PC-3 (cell line): ENCODE measurements at regions not wholly inside any gene's neighbourhood (a gene's known extent, or its start where the extent isn't known, plus 50 kb on each side); places are given as distances from the start of the nearest gene placed in this dataset.

ENCODE experiments used
- ATAC-seq: fragments of 200-7000 bp; cut with Tn5 transposase; 2 replicates; pipeline ENCODE4 v1.9.1; 2020; ENCODE audit warnings: mild to moderate bottlenecking, moderate library complexity
- BruUV-seq: library from RNA; stranded (reverse); fragments of 400-500 nt; replicated peaks from 2 replicates; lab custom pipeline; 2021; lab: Mats Ljungman, UMichigan
- CTCF ChIA-PET: fragments of 300-600 bp; sonication (Branson Sonifier 250); formaldehyde crosslinking; loops from one replicate; lab custom pipeline; 2022; ENCODE audit warnings: antibody characterized with exemption; lab: Charles Lee
- POLR2A ChIA-PET: fragments of 300-600 bp; sonication (Branson Sonifier 250); formaldehyde crosslinking; loops from one replicate; lab custom pipeline; 2022; ENCODE audit warnings: antibody characterized with exemption; ENCODE audit not compliant: unreplicated experiment; lab: Charles Lee
- DNase-seq: peaks from one replicate; pipeline ENCODE4 v3.0.0-alpha.2; 2015
- H2AFZ ChIP-seq: fragments of 300-600 bp; sonication (generic); 2 replicates; pipeline ENCODE4 v1.6.0; 2016; ENCODE audit warnings: antibody characterized with exemption, low read length
- H3F3A ChIP-seq: fragments of 300-600 bp; sonication (generic); one replicate; pipeline ENCODE4 v1.6.0; 2017; ENCODE audit warnings: antibody characterized with exemption, low read length, control low read depth, mild to moderate bottlenecking; ENCODE audit not compliant: unreplicated experiment
- H3K27ac ChIP-seq: fragments of 300-600 bp; sonication (generic); 2 replicates; pipeline ENCODE4 v1.5.1; 2016; ENCODE audit warnings: mild to moderate bottlenecking, low read length
- H3K27me3 ChIP-seq: fragments of 300-600 bp; sonication (generic); 2 replicates; pipeline ENCODE4 v1.6.1; 2016; ENCODE audit warnings: low read length, mixed read lengths
- H3K36me3 ChIP-seq: fragments of 300-600 bp; sonication (generic); 2 replicates; pipeline ENCODE4 v1.6.1; 2016; ENCODE audit warnings: low read depth, mixed run types, low read length, mixed read lengths
- H3K4me1 ChIP-seq: fragments of 300-600 bp; sonication (generic); 2 replicates; pipeline ENCODE4 v1.5.1; 2016; ENCODE audit warnings: low read length; ENCODE audit not compliant: insufficient read depth
- H3K4me2 ChIP-seq: fragments of 300-600 bp; sonication (generic); 2 replicates; pipeline ENCODE4 v1.6.0; 2016; ENCODE audit warnings: low read length
- H3K4me3 ChIP-seq: fragments of 300-600 bp; sonication (generic); 2 replicates; pipeline ENCODE4 v1.5.1; 2016; ENCODE audit warnings: mild to moderate bottlenecking, low read length, mixed read lengths
- H3K79me2 ChIP-seq: fragments of 300-600 bp; sonication (generic); 2 replicates; pipeline ENCODE4 v1.6.1; 2017; ENCODE audit warnings: low read length, mixed read lengths
- H3K9ac ChIP-seq: fragments of 300-600 bp; sonication (generic); 2 replicates; pipeline ENCODE4 v1.6.0; 2016; ENCODE audit warnings: mild to moderate bottlenecking, low read length
- H3K9me2 ChIP-seq: fragments of 300-600 bp; sonication (generic); replicated peaks from 2 replicates; pipeline ENCODE4 v1.6.1; 2016; ENCODE audit warnings: mixed run types, low read length, mixed read lengths
- H3K9me3 ChIP-seq: fragments of 300-600 bp; sonication (generic); 2 replicates; pipeline ENCODE4 v1.6.1; 2016; ENCODE audit warnings: low read length, mixed read lengths
- H4K20me1 ChIP-seq: fragments of 300-600 bp; sonication (generic); 2 replicates; pipeline ENCODE4 v1.6.1; 2016; ENCODE audit warnings: low read length, mixed read lengths
- EZH2 ChIP-seq: fragments of 300-600 bp; sonication (generic); IDR thresholded peaks from one replicate; pipeline ENCODE4 v1.6.1; 2017; ENCODE audit warnings: antibody characterized with exemption, mild to moderate bottlenecking, low read length; ENCODE audit not compliant: unreplicated experiment
- EZH2phosphoT487 ChIP-seq: fragments of 300-600 bp; sonication (generic); IDR thresholded peaks from 2 replicates; pipeline ENCODE4 v1.6.1; 2018; ENCODE audit warnings: mild to moderate bottlenecking, antibody characterized with exemption, low read length, borderline replicate concordance
- intact Hi-C: fragments of 100-400 bp; cut with micrococcal nuclease; formaldehyde crosslinking; loops from 2 replicates; pipeline ENCODE4 v1.9.0; 2023
- TF ChIP-seq, protein P1 (sequence below): fragments of 300-600 bp; sonication (generic); conservative IDR thresholded peaks from 2 replicates; pipeline ENCODE4 v1.5.1; 2017; ENCODE audit warnings: antibody characterized with exemption, low read depth, mild to moderate bottlenecking, low read length

DNA sequence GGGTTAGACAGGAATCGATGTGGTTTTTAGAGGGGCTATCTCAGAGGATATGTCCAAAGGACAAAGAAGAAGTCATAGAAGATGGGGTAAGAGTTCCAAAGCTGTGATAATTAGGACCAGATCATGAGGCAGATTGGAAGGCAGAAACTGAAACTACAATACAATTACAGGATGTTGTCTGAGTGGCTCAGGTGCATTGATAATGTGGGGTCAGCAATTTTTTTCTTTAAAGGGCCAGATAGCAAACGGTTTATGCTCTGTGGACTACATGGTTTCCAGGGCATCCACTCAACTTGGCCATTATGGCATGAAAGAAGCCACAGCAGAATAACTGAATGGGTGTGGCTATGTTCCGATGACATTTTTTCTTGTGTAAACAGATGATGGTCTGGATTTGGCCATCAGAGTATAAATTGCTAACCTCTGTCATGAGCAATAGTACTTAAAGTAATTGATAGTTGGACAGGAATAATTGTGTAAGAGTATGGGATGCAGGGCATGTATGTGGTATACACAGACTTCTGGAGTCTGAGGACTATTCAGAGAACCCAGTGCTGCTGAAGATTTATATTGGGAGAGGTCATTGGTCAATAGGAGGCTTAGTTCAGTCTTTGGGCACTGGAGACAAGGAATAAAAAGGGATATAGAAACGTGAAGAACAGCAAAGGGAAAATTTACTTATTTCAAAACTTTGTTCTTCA, 198.4 kb upstream of the ADGRL4 start:
- H2AFZ ChIP-seq, result no peak overlapping the region
- H4K20me1 ChIP-seq, result no peaks in the 10 kb centered on the region
- no peak for ATAC-seq
- DNase-seq, result peak; percentile 43
- no peaks in the 10 kb centered on the region for H3K36me3 ChIP-seq
- TF ChIP-seq EZH2 (no peak), EZH2phosphoT487 (no peak)
- TF ChIP-seq, protein P1, sequence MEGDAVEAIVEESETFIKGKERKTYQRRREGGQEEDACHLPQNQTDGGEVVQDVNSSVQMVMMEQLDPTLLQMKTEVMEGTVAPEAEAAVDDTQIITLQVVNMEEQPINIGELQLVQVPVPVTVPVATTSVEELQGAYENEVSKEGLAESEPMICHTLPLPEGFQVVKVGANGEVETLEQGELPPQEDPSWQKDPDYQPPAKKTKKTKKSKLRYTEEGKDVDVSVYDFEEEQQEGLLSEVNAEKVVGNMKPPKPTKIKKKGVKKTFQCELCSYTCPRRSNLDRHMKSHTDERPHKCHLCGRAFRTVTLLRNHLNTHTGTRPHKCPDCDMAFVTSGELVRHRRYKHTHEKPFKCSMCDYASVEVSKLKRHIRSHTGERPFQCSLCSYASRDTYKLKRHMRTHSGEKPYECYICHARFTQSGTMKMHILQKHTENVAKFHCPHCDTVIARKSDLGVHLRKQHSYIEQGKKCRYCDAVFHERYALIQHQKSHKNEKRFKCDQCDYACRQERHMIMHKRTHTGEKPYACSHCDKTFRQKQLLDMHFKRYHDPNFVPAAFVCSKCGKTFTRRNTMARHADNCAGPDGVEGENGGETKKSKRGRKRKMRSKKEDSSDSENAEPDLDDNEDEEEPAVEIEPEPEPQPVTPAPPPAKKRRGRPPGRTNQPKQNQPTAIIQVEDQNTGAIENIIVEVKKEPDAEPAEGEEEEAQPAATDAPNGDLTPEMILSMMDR, result no peak
- H3K27me3 ChIP-seq, result no peaks in the 10 kb centered on the region
- ChIA-PET POLR2A (no interaction called here), CTCF (no interaction called here)
- BruUV-seq, result no TSS peak
- H3K9me2 ChIP-seq, result no peaks in the 10 kb centered on the region
- H3F3A ChIP-seq, result no peaks in the 10 kb centered on the region
- 0 out of 2 replicates have a peak, but pooled peaks cover 4% of the 10 kb centered on the region for H3K4me1 ChIP-seq
- no peak overlapping the region for H3K9ac ChIP-seq
- H3K4me3 ChIP-seq, result no peak overlapping the region
- intact Hi-C loops, result no loop called here
- no peak overlapping the region for H3K4me2 ChIP-seq
- no peaks in the 10 kb centered on the region for H3K9me3 ChIP-seq
- H3K27ac ChIP-seq, result no peak overlapping the region
- H3K79me2 ChIP-seq, result no peaks in the 10 kb centered on the region

DNA sequence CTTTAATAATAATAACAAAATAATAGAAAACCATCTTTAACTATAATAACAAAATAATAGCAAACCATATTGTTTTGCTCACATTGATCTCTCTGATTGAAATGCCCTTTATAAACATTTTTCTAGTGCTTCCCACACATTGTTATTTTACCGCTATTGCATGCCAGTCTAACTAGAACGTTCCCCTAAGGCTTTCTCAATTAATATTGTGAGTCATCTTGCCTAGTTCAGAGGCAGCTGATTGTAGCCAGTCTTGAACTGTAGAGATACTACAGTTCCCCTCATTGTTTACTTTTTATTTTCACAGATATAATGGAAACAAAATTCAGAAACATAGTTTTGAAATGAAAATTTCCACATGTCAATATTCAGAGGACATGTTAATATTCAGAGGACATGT, 192.3 kb upstream of the ADGRL4 start:
- H3K4me3 ChIP-seq, result no peak overlapping the region
- no peak overlapping the region for H3K4me2 ChIP-seq
- no peaks in the 10 kb centered on the region for H3K36me3 ChIP-seq
- ChIA-PET CTCF (interaction anchor here (0.6 to 0.8 kb wide), 2 partner anchors 358 to 510 kb away, joined by 3 to 5 read pairs; no protein-coding TSS in a partner anchor), POLR2A (no interaction called here)
- no peaks in the 10 kb centered on the region for H3K9me2 ChIP-seq
- H4K20me1 ChIP-seq, result no peaks in the 10 kb centered on the region
- DNase-seq, result peak; percentile 54
- H3K79me2 ChIP-seq, result no peaks in the 10 kb centered on the region
- no TSS peak for BruUV-seq
- no peak overlapping the region for H3K27ac ChIP-seq
- H3K4me1 ChIP-seq, result peaks cover 10% of the 10 kb centered on the region
- H3K9ac ChIP-seq, result no peak overlapping the region
- intact Hi-C loops, result loop anchor here (5.0 kb wide), 1 partner anchor 292 kb away; no protein-coding TSS in a partner anchor
- H3K27me3 ChIP-seq, result no peaks in the 10 kb centered on the region
- no peak overlapping the region for H2AFZ ChIP-seq
- ATAC-seq, result peak; percentile 90
- H3K9me3 ChIP-seq, result no peaks in the 10 kb centered on the region
- no peak for TF ChIP-seq EZH2
- TF ChIP-seq, protein P1, result no peak
- no peak for TF ChIP-seq EZH2phosphoT487
- H3F3A ChIP-seq, result no peaks in the 10 kb centered on the region

DNA sequence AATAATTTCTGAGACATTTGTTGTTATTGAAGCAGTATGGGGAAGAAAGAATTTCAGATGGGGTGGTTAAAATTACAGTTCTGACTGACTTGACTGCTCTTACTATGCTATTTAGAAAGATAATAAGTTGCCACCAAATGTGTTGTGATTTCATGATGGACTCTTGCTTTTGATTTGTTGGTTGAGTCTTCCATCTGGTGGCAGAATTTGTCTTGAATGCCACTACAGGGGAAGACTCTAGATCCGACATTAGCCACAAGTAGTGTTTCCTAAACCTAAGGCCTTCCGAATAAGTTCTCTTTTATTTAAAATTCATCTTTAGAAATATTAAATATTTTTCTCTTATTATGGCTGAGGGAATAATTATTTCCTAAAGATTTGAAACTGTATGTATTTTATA, 190.9 kb upstream of the ADGRL4 start:
- Histone ChIP-seq H2AFZ (no peak overlapping the region), H3K9ac (no peak overlapping the region), H3K36me3 (no peaks in the 10 kb centered on the region), H3K4me3 (no peak overlapping the region), H3K79me2 (no peaks in the 10 kb centered on the region), H3K9me3 (no peaks in the 10 kb centered on the region), H3K4me2 (no peak overlapping the region), H3F3A (no peaks in the 10 kb centered on the region), H3K4me1 (peaks cover 23% of the 10 kb centered on the region), H3K27ac (no peak overlapping the region), H4K20me1 (no peaks in the 10 kb centered on the region), H3K27me3 (no peaks in the 10 kb centered on the region), H3K9me2 (no peaks in the 10 kb centered on the region)
- DNase-seq, result peak; percentile 45
- TF ChIP-seq EZH2 (no peak), EZH2phosphoT487 (no peak)
- TF ChIP-seq, protein P1, result peak; percentile 59
- intact Hi-C loops, result loop anchor here (1.0 to 5.0 kb wide), 5 partner anchors 290 to 581 kb away; partner anchors contain the start of gene IFI44L
- ATAC-seq, result no peak
- BruUV-seq, result no TSS peak
- ChIA-PET CTCF (no interaction called here), POLR2A (no interaction called here)
